A549 (cell line): ENCODE measurements at regions not wholly inside any gene's neighbourhood (a gene's known extent, or its start where the extent isn't known, plus 50 kb on each side); places are given as distances from the start of the nearest gene placed in this dataset.

Experiments
- ATAC-seq, 2 experiments: fragments of 200-7000 bp in 1 of 2; fragments of >200 bp in 1 of 2; cut with Nextera tagmentation in 1 of 2; cut with Tn5 transposase in 1 of 2; 3 replicates each; pipeline versions ENCODE4 v1.8.0 to v1.9.1; 2018 to 2020; ENCODE audit warnings: mild to moderate bottlenecking in 1 of 2, moderate library complexity in 1 of 2
- CTCF ChIA-PET: fragments of 300-600 bp; sonication (Branson Sonifier 250); formaldehyde crosslinking; extraction: SDS; loops from one replicate; lab custom pipeline; 2021; ENCODE audit warnings: antibody characterized with exemption, inconsistent platforms; lab: Yijun Ruan, JAX
- POLR2A ChIA-PET: fragments of 350-600 bp; formaldehyde crosslinking; extraction: SDS; loops from one replicate; lab custom pipeline; 2021; ENCODE audit warnings: antibody characterized with exemption, inconsistent platforms; lab: Yijun Ruan, JAX
- DNase-seq, 2 experiments: peaks; one replicate each; pipeline versions ENCODE4 v3.0.0 to v3.0.0-alpha.2; 2011 to 2016; ENCODE audit warnings: low read depth in 1 of 2, low spot score in 1 of 2
- FAIRE-seq: peaks from 2 replicates; lab custom pipeline; 2011; peaks lifted over from hg19 to GRCh38; lab: Jason Lieb, UNC
- H3K27ac ChIP-seq, 2 experiments: fragments of >200 bp; sonication (Bioruptor Twin); formaldehyde crosslinking; 3 replicates each; pipeline ENCODE4 v1.5.1; 2016 to 2017
- H3K4me1 ChIP-seq: fragments of >200 bp; sonication (Bioruptor Twin); formaldehyde crosslinking; 3 replicates; pipeline ENCODE4 v1.6.1; 2016
- H3K4me2 ChIP-seq: fragments of >200 bp; sonication (Bioruptor Twin); formaldehyde crosslinking; 3 replicates; pipeline ENCODE4 v1.6.1; 2016
- H3K4me3 ChIP-seq: fragments of >200 bp; sonication (Bioruptor Twin); formaldehyde crosslinking; 3 replicates; pipeline ENCODE4 v1.5.1; 2016
- H3K9me3 ChIP-seq: fragments of >200 bp; sonication (Bioruptor Twin); formaldehyde crosslinking; 3 replicates; pipeline ENCODE4 v1.6.1; 2016
- BHLHE40 ChIP-seq: IDR thresholded peaks from 2 replicates; pipeline ENCODE4 v1.6.1; 2012; ENCODE audit warnings: low read depth, low read length, inconsistent platforms
- CBX2 ChIP-seq: fragments of 200-600 bp; sonication (generic); IDR thresholded peaks from 2 replicates; pipeline ENCODE4 v1.6.1; 2016; ENCODE audit warnings: low read depth, mild to moderate bottlenecking, borderline replicate concordance
- CBX8 ChIP-seq: fragments of 200-600 bp; sonication (generic); IDR thresholded peaks from 2 replicates; pipeline ENCODE4 v1.6.1; 2016
- EHF ChIP-seq: fragments of 250-450 bp; sonication (Bioruptor Pico); IDR thresholded peaks from 2 replicates; pipeline ENCODE4 v1.5.0; 2020; ENCODE audit warnings: mild to moderate bottlenecking
- EHMT2 ChIP-seq: fragments of 200-600 bp; sonication (generic); IDR thresholded peaks from 2 replicates; pipeline ENCODE4 v1.6.1; 2016; ENCODE audit warnings: antibody characterized with exemption, low read depth, mild to moderate bottlenecking, moderate library complexity
- EP300 ChIP-seq, 2 experiments: fragments of >200 bp; sonication (Bioruptor Twin); formaldehyde crosslinking; IDR thresholded peaks; 2 replicates in 1 of 2; 3 replicates in 1 of 2; pipeline ENCODE4 v1.6.1; 2016 to 2017
- FOSB ChIP-seq: fragments of 250-450 bp; sonication (Bioruptor Pico); IDR thresholded peaks from 2 replicates; pipeline ENCODE4 v1.5.0; 2020; ENCODE audit warnings: mild to moderate bottlenecking, moderate library complexity
- FOSL2 ChIP-seq, 2 experiments: fragments of 450-650 bp in 1 of 2; fragments of >200 bp in 1 of 2; sonication (Bioruptor Twin) in 1 of 2; formaldehyde crosslinking; IDR thresholded peaks; 2 replicates each; pipeline versions ENCODE4 v1.5.0 to v1.6.1; 2016 to 2020; ENCODE audit warnings: mild to moderate bottlenecking in 1 of 2, moderate library complexity in 1 of 2
- FOXS1 ChIP-seq: fragments of 250-450 bp; sonication (Bioruptor Pico); IDR thresholded peaks from 2 replicates; pipeline ENCODE4 v1.5.0; 2020; ENCODE audit warnings: mild to moderate bottlenecking, moderate library complexity
- HEYL ChIP-seq: fragments of 250-450 bp; sonication (Bioruptor Pico); IDR thresholded peaks from 2 replicates; pipeline ENCODE4 v1.8.0; 2021; ENCODE audit warnings: mild to moderate bottlenecking, moderate library complexity
- HOXA7 ChIP-seq: fragments of 250-450 bp; sonication (Bioruptor Pico); IDR thresholded peaks from 2 replicates; pipeline ENCODE4 v1.5.0; 2020; ENCODE audit warnings: mild to moderate bottlenecking, moderate library complexity
- HOXB13 ChIP-seq: fragments of 250-450 bp; sonication (Bioruptor Pico); IDR thresholded peaks from 2 replicates; pipeline ENCODE4 v1.5.0; 2020; ENCODE audit warnings: low read depth, mild to moderate bottlenecking, moderate library complexity
- HOXB5 ChIP-seq: fragments of 250-450 bp; sonication (Bioruptor Pico); IDR thresholded peaks from 2 replicates; pipeline ENCODE4 v1.5.0; 2020; ENCODE audit warnings: mild to moderate bottlenecking, moderate library complexity
- JUN ChIP-seq, 2 experiments: fragments of >200 bp; sonication (Bioruptor Twin); formaldehyde crosslinking; IDR thresholded peaks; 2 replicates in 1 of 2; 3 replicates in 1 of 2; pipeline ENCODE4 v1.6.1; 2016 to 2017
- JUNB ChIP-seq: fragments of >200 bp; sonication (Bioruptor Twin); formaldehyde crosslinking; IDR thresholded peaks from 2 replicates; pipeline ENCODE4 v1.6.1; 2016
- KDM5A ChIP-seq: fragments of 200-600 bp; sonication (generic); IDR thresholded peaks from 2 replicates; pipeline ENCODE4 v1.6.1; 2016; ENCODE audit warnings: antibody characterized with exemption, mild to moderate bottlenecking
- MAFK ChIP-seq: fragments of 450-650 bp; IDR thresholded peaks from 2 replicates; pipeline ENCODE4 v1.6.1; 2014; ENCODE audit not compliant: partially characterized antibody
- NFE2L2 ChIP-seq: fragments of 150-350 bp; conservative IDR thresholded peaks from 2 replicates; pipeline ENCODE4 v1.6.1; 2014; ENCODE audit warnings: low read length
- NPAS2 ChIP-seq: fragments of 250-450 bp; sonication (Bioruptor Pico); IDR thresholded peaks from 2 replicates; pipeline ENCODE4 v1.8.0; 2022; ENCODE audit warnings: mild to moderate bottlenecking, moderate library complexity, borderline replicate concordance
- POLR2A ChIP-seq: IDR thresholded peaks from 2 replicates; pipeline ENCODE4 v1.6.1; 2012; ENCODE audit warnings: mild to moderate bottlenecking, low read length
- POLR2AphosphoS2 ChIP-seq: conservative IDR thresholded peaks from 2 replicates; pipeline ENCODE4 v1.6.1; 2012; ENCODE audit warnings: low read length, improper control_type of control experiment, inconsistent platforms
- RFX5 ChIP-seq: fragments of 450-650 bp; IDR thresholded peaks from 2 replicates; pipeline ENCODE4 v1.7.1; 2014; ENCODE audit warnings: antibody characterized with exemption, mild to moderate bottlenecking, moderate library complexity
- SMC3 ChIP-seq: fragments of >200 bp; sonication (Bioruptor Twin); formaldehyde crosslinking; IDR thresholded peaks from 3 replicates; pipeline ENCODE4 v1.6.1; 2018; ENCODE audit warnings: inconsistent platforms
- ZC3H11A ChIP-seq: fragments of 450-650 bp; IDR thresholded peaks from 2 replicates; pipeline ENCODE4 v1.6.1; 2014; ENCODE audit warnings: antibody characterized with exemption, mild to moderate bottlenecking
- ZSCAN20 ChIP-seq: fragments of 250-450 bp; sonication (Bioruptor Pico); IDR thresholded peaks from 2 replicates; pipeline ENCODE4 v1.8.0; 2022; ENCODE audit warnings: mild to moderate bottlenecking, moderate library complexity
- WGBS: methylation state at CpG from one replicate; pipeline ENCODE4 v1.1.6; 2017; ENCODE audit errors: missing lambda C conversion rate; 5-methylcytosine and 5-hydroxymethylcytosine counted together
- TF ChIP-seq, protein P1 (sequence below): fragments of 150-350 bp; IDR thresholded peaks from 2 replicates; pipeline ENCODE4 v1.6.1; 2014; ENCODE audit warnings: low read depth, mild to moderate bottlenecking, low read length
- TF ChIP-seq, protein P2 (sequence below): fragments of 450-650 bp; IDR thresholded peaks from 2 replicates; pipeline ENCODE4 v1.6.1; 2014; ENCODE audit warnings: antibody characterized with exemption
- TF ChIP-seq, protein P3 (sequence below): IDR thresholded peaks from 2 replicates; pipeline ENCODE4 v1.6.1; 2012; ENCODE audit warnings: low read depth, borderline replicate concordance

DNA sequence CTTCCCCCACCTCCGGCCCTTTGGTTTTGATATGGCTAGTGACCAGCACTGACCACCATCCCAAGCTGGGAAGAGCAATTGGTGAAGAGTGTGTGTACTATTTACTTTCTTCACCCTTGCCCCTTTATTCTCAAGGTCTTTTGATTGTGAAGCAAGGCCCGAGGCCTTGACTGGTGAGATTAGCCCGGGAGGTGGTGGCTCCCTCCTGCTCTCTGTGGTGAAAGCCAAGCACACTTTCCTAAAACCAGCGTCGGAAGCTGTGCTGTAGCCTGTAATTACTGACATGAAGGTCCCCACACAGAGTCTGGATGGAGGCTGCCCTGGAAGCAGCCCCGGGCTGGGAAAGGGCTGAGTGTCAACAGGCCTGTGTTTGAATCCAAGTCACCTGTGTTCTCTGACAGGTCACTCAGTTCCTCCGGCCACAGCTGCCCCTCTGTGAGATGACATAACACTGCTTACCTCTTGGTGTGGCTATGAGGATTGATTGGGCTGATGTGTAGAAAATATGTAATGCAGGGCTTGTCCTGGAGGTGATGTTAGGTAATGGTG, 60.5 kb upstream of the PRR23C start:
- DNase-seq (no peak), FAIRE-seq (no peak), ATAC-seq (no peak)
- no peak overlapping the region for H3K4me3 ChIP-seq
- no peak overlapping the region for H3K4me2 ChIP-seq
- CTCF ChIA-PET = interaction anchor here (0.7 to 1.0 kb wide), 3 partner anchors 11 to 214 kb away, joined by 3 to 6 read pairs (median 3); no protein-coding TSS in a partner anchor
- no peak overlapping the region for H3K27ac ChIP-seq
- POLR2A ChIA-PET = no interaction called here
- TF ChIP-seq, protein P1, sequence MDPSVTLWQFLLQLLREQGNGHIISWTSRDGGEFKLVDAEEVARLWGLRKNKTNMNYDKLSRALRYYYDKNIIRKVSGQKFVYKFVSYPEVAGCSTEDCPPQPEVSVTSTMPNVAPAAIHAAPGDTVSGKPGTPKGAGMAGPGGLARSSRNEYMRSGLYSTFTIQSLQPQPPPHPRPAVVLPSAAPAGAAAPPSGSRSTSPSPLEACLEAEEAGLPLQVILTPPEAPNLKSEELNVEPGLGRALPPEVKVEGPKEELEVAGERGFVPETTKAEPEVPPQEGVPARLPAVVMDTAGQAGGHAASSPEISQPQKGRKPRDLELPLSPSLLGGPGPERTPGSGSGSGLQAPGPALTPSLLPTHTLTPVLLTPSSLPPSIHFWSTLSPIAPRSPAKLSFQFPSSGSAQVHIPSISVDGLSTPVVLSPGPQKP = no peak
- TF ChIP-seq FOSB (CRISPR knock-in tag) = no peak
- no peak for TF ChIP-seq EHMT2
- TF ChIP-seq CBX8 = no peak
- TF ChIP-seq RFX5 = no peak
- no peak for TF ChIP-seq HOXA7 (CRISPR knock-in tag)
- TF ChIP-seq BHLHE40 = no peak
- TF ChIP-seq HOXB5 (CRISPR knock-in tag) = no peak
- TF ChIP-seq MAFK = no peak
- TF ChIP-seq JUN (IDR thresholded peaks at IDR 0.05) = no peak
- TF ChIP-seq HOXB13 (CRISPR knock-in tag) = no peak
- no peak for TF ChIP-seq EHF (CRISPR knock-in tag)
- TF ChIP-seq ZC3H11A = no peak
- no peak for TF ChIP-seq EP300 (IDR thresholded peaks at IDR 0.05)
- TF ChIP-seq NPAS2 (CRISPR knock-in tag) = no peak
- TF ChIP-seq JUNB = no peak
- TF ChIP-seq ZSCAN20 (CRISPR knock-in tag) = no peak
- TF ChIP-seq, protein P2, sequence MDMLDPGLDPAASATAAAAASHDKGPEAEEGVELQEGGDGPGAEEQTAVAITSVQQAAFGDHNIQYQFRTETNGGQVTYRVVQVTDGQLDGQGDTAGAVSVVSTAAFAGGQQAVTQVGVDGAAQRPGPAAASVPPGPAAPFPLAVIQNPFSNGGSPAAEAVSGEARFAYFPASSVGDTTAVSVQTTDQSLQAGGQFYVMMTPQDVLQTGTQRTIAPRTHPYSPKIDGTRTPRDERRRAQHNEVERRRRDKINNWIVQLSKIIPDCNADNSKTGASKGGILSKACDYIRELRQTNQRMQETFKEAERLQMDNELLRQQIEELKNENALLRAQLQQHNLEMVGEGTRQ = no peak
- 59% methylated on average over 7 of the region's 7 CpGs for WGBS
- H3K9me3 ChIP-seq = no peaks in the 10 kb centered on the region
- no peaks in the 10 kb centered on the region for H3K4me1 ChIP-seq

DNA sequence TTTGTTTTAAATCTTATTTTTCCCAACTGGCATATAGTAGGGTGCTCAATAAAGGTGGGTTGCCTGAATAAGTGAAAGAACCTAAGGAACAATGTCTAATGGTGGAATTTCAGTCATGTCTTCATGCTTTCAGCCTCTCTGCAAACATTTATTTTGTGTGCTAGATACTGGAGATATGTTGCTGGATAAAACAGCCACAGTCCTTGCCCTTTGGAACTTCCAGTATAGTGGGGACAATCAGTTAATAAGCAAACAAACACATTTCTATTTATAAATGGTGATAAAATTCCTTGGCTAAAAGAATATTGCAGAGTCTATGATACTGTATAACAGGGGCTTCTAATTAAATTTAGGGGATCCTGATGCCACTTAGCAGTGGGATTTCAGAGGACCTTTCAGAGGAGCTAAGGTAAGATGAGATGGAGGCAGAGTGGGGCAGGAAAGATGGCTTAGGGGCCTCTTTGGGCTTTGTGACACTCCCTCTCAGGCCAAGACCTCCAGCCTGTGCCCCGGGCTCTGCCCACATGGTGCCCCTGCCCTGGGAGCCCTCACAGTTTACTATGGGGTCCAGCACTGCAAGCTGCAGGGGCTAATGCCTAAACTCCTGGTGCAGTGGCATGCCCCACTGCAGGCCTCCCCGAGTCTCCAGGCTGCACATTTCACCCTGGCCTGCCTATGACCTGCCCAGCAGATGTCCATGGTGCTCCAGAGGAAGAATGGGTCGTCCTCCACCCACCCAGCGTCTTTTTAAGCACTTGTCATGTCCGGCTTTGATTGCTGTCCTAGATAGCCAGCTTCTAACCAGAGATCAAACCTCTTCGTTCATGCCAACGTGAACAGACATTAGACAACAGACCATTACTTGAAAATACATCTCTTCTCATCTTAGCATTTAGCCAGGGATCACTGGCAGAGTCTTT, 61.6 kb upstream of the PRR23C start:
- H3K4me2 ChIP-seq = no peak overlapping the region
- no peak for DNase-seq
- H3K27ac ChIP-seq = no peak overlapping the region
- no peak for ATAC-seq
- H3K4me1 ChIP-seq = no peaks in the 10 kb centered on the region
- FAIRE-seq = no peak
- ChIA-PET POLR2A (no interaction called here), CTCF (interaction anchor here (2.4 kb wide), 1 partner anchor 223 kb away, joined by 13 read pairs; no protein-coding TSS in a partner anchor)
- no peak overlapping the region for H3K4me3 ChIP-seq
- 34% methylated on average over 6 of the region's 7 CpGs for WGBS
- TF ChIP-seq HOXA7 (CRISPR knock-in tag) (no peak), HEYL (CRISPR knock-in tag) (no peak), CBX2 (no peak), SMC3 (no peak), POLR2AphosphoS2 (no peak), KDM5A (no peak), POLR2A (no peak), FOSL2 (IDR thresholded peaks at IDR 0.05) (no peak), FOSL2 (CRISPR knock-in tag; IDR thresholded peaks at IDR 0.05) (no peak), FOXS1 (CRISPR knock-in tag) (no peak), NFE2L2 (no peak), RFX5 (no peak), HOXB5 (CRISPR knock-in tag) (no peak)
- TF ChIP-seq, protein P3, sequence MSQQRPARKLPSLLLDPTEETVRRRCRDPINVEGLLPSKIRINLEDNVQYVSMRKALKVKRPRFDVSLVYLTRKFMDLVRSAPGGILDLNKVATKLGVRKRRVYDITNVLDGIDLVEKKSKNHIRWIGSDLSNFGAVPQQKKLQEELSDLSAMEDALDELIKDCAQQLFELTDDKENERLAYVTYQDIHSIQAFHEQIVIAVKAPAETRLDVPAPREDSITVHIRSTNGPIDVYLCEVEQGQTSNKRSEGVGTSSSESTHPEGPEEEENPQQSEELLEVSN = no peak
- H3K9me3 ChIP-seq = no peaks in the 10 kb centered on the region
